HG03442 (cell line): ENCODE measurements at regions not wholly inside any gene's neighbourhood (a gene's known extent, or its start where the extent isn't known, plus 50 kb on each side); places are given as distances from the start of the nearest gene placed in this dataset.

Experiments
- ATAC-seq: cut with Tn5 transposase; IDR thresholded peaks from one replicate; pipeline ENCODE4 v1.9.1; 2021; ENCODE audit warnings: mild to moderate bottlenecking, moderate library complexity; ENCODE audit not compliant: unreplicated experiment

GRCh38 chr2:19300961-19301360 is 57.5 kb downstream of the OSR1 start:
- no peak for ATAC-seq

- ATAC-seq = no peak
Measured at GRCh38 chr2:19299522-19299921, 58.9 kb downstream of the OSR1 start.

- no peak for ATAC-seq
Measured at GRCh38 chr2:19299032-19299431, 59.4 kb downstream of the OSR1 start.

GRCh38 chr2:19297716-19298115 is 60.7 kb downstream of the OSR1 start:
- no peak for ATAC-seq

- ATAC-seq = no peak
Measured at GRCh38 chr2:19295998-19296502, 62.4 kb downstream of the OSR1 start.

GRCh38 chr2:19292007-19292406 is 66.4 kb downstream of the OSR1 start:
- no peak for ATAC-seq

GRCh38 chr2:19288291-19288690 is 70.1 kb downstream of the OSR1 start:
- ATAC-seq = no peak

GRCh38 chr2:19287324-19287723 is 71.1 kb downstream of the OSR1 start:
- no peak for ATAC-seq

- ATAC-seq = no peak
Measured at GRCh38 chr2:19282305-19282704, 76.1 kb downstream of the OSR1 start.

GRCh38 chr2:19274439-19274838 is 84.0 kb downstream of the OSR1 start:
- ATAC-seq = no peak

- no peak for ATAC-seq
Measured at GRCh38 chr2:19272941-19273470, 85.4 kb downstream of the OSR1 start.

GRCh38 chr2:19272039-19272438 is 86.4 kb downstream of the OSR1 start:
- no peak for ATAC-seq

- no peak for ATAC-seq
Measured at GRCh38 chr2:19264852-19265251, 93.6 kb downstream of the OSR1 start.

- ATAC-seq = no peak
Measured at GRCh38 chr2:19262150-19262549, 96.3 kb downstream of the OSR1 start.

GRCh38 chr2:19261061-19261460 is 97.4 kb downstream of the OSR1 start:
- ATAC-seq = no peak

GRCh38 chr2:19256121-19256601 is 102.3 kb downstream of the OSR1 start:
- ATAC-seq = no peak

GRCh38 chr2:19255481-19255880 is 102.9 kb downstream of the OSR1 start:
- ATAC-seq = no peak

- no peak for ATAC-seq
Measured at GRCh38 chr2:19251554-19251953, 106.9 kb downstream of the OSR1 start.

- no peak for ATAC-seq
Measured at GRCh38 chr2:19250906-19251305, 107.5 kb downstream of the OSR1 start.

- no peak for ATAC-seq
Measured at GRCh38 chr2:19247186-19247585, 111.2 kb downstream of the OSR1 start.

GRCh38 chr2:19246496-19246895 is 111.9 kb downstream of the OSR1 start:
- ATAC-seq = no peak

- no peak for ATAC-seq
Measured at GRCh38 chr2:19244460-19245363, 113.7 kb downstream of the OSR1 start.
